ENCODE measurements at regions not wholly inside any gene's neighbourhood (a gene's known extent, or its start where the extent isn't known, plus 50 kb on each side); places are given as distances from the start of the nearest gene placed in this dataset.

DNA sequence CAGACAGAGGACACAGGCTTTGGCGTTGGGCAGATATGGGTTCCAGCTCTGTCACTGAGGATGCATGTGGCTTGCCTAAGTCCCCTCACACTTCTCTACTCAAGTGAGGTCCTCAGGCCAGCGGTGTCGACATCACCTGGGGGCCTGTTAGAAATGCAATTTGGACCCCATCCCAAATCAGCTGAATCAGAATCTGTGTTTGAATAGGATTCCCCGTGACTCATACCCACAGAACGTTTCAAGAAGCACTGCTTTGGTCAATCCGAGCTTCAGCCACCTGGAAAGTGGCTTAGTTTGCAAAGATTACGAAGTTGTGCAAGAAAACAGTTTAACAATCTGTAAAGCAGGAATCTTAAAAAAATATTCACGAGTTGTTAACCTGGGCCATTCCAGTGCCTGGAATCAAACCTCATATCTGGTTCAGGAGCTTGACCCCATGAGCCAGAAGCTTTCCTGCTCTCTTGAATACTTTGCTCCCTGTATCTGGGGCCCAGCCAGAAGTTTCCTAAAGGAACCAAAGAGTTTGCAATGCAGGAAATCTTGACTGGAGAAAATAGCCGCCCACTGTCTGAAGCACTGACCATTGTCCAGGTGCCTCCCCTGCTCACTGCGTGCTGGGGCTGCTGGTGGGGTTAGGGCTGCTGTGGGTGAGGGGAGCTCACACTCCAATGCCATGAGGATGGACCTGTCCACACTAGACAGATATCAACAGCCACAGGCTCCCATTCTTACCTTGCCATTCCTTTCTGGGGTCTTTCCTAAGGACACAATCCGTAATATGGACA is 208.5 kb upstream of the LINGO1 start:
- no peak overlapping the region for H3K4me3 ChIP-seq (ENCODE audit: low read depth, low read length)
- no peak for DNase-seq (ENCODE audit: low read depth)
- no peak for TF ChIP-seq POLR2A (IDR thresholded peaks at IDR 0.05; ENCODE audit: extremely low read depth, insufficient read length)

GRCh38 chr15:77839970-77840905 is 207.5 kb upstream of the LINGO1 start:
- no peak overlapping the region for H3K4me3 ChIP-seq (ENCODE audit: low read depth, low read length)
- TF ChIP-seq POLR2A (IDR thresholded peaks at IDR 0.05; ENCODE audit: extremely low read depth, insufficient read length): no peak
- no peak for TF ChIP-seq MYC (IDR thresholded peaks at IDR 0.05; ENCODE audit: low read depth, low read length)
- TF ChIP-seq CTCF (IDR thresholded peaks at IDR 0.05; ENCODE audit: low read depth, low read length): no peak
- TF ChIP-seq, protein P1, sequence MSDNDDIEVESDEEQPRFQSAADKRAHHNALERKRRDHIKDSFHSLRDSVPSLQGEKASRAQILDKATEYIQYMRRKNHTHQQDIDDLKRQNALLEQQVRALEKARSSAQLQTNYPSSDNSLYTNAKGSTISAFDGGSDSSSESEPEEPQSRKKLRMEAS (IDR thresholded peaks at IDR 0.05; ENCODE audit: low read depth, low read length): no peak
- DNase-seq (ENCODE audit: low read depth): no peak

GRCh38 chr15:77839456-77839855 is 206.7 kb upstream of the LINGO1 start:
- H3K4me3 ChIP-seq (ENCODE audit: low read depth, low read length): no peak overlapping the region
- DNase-seq (ENCODE audit: low read depth): no peak

DNA sequence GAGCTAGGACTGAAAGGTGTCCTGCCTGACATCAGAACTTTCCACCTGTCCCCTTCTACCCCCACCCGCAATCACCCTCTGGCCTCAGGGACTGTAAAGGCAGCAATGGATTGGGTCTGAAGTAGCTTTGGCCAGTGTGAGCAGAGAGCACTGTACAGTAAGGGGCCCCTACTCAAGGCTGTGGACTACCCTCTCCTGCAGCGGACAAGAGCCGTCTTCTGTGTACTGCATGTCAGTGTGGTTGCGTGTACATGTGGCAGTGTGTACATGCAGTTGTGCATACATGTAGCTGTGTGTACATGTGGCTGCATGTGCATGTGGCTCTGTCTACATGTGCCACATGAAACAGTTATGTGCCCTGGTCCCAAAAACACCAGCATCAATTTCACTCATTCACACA is 205.9 kb upstream of the LINGO1 start:
- TF ChIP-seq POLR2A (IDR thresholded peaks at IDR 0.05; ENCODE audit: extremely low read depth, insufficient read length): no peak
- no peak for TF ChIP-seq CTCF (IDR thresholded peaks at IDR 0.05; ENCODE audit: low read depth, low read length)
- TF ChIP-seq, protein P1 (IDR thresholded peaks at IDR 0.05; ENCODE audit: low read depth, low read length): no peak
- TF ChIP-seq MYC (IDR thresholded peaks at IDR 0.05; ENCODE audit: low read depth, low read length): no peak
- no peak for DNase-seq (ENCODE audit: low read depth)

More at GRCh38 chr15:77839456-77839855, 206.7 kb upstream of the LINGO1 start:
- TF ChIP-seq MYC (IDR thresholded peaks at IDR 0.05; ENCODE audit: low read depth, low read length) (no peak), CTCF (IDR thresholded peaks at IDR 0.05; ENCODE audit: low read depth, low read length) (no peak), POLR2A (IDR thresholded peaks at IDR 0.05; ENCODE audit: extremely low read depth, insufficient read length) (no peak)
- TF ChIP-seq, protein P1 (IDR thresholded peaks at IDR 0.05; ENCODE audit: low read depth, low read length): no peak

GRCh38 chr15:77838061-77838460 is 205.3 kb upstream of the LINGO1 start:
- DNase-seq (ENCODE audit: low read depth): peak; percentile 27
- TF ChIP-seq, protein P1 (IDR thresholded peaks at IDR 0.05; ENCODE audit: low read depth, low read length): no peak
- TF ChIP-seq POLR2A (IDR thresholded peaks at IDR 0.05; ENCODE audit: extremely low read depth, insufficient read length) (no peak), MYC (IDR thresholded peaks at IDR 0.05; ENCODE audit: low read depth, low read length) (no peak), CTCF (IDR thresholded peaks at IDR 0.05; ENCODE audit: low read depth, low read length) (no peak)
- no peak overlapping the region for H3K4me3 ChIP-seq (ENCODE audit: low read depth, low read length)

More for the DNA sequence above, 205.9 kb upstream of the LINGO1 start:
- no peak overlapping the region for H3K4me3 ChIP-seq (ENCODE audit: low read depth, low read length)

DNA sequence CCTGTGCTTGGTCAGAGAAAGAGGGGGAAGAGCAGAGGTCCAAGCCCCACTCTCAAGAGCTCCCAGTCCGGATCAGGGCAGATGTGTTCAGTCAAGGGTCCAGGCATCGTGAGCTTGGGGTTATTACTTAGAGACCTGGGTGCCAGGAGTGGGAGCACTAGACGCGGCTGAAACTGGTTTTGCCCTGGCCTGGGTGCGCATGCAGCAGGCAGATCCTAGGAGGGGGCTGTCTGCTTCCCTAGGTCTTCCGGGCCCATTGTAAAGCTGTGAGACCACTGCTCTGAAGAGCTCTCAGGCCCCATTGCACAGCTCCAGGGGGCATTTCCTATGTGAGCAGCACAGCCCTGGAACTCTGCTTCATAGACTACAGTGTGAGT is 204.9 kb upstream of the LINGO1 start:
- no peak for TF ChIP-seq MYC (IDR thresholded peaks at IDR 0.05; ENCODE audit: low read depth, low read length)
- no peak for TF ChIP-seq CTCF (IDR thresholded peaks at IDR 0.05; ENCODE audit: low read depth, low read length)
- TF ChIP-seq, protein P1 (IDR thresholded peaks at IDR 0.05; ENCODE audit: low read depth, low read length): no peak
- TF ChIP-seq POLR2A (IDR thresholded peaks at IDR 0.05; ENCODE audit: extremely low read depth, insufficient read length): no peak
- H3K4me3 ChIP-seq (ENCODE audit: low read depth, low read length): no peak overlapping the region
- DNase-seq (ENCODE audit: low read depth): no peak

All from NB4 (cell line).